ENCODE measurements at regions not wholly inside any gene's neighbourhood (a gene's known extent, or its start where the extent isn't known, plus 50 kb on each side); places are given as distances from the start of the nearest gene placed in this dataset.
"Not testable (repeated sequence)": the region's sequence is repeated elsewhere in the genome, so short reads cannot be mapped to it uniquely, and the experiment has no call there.

DNA sequence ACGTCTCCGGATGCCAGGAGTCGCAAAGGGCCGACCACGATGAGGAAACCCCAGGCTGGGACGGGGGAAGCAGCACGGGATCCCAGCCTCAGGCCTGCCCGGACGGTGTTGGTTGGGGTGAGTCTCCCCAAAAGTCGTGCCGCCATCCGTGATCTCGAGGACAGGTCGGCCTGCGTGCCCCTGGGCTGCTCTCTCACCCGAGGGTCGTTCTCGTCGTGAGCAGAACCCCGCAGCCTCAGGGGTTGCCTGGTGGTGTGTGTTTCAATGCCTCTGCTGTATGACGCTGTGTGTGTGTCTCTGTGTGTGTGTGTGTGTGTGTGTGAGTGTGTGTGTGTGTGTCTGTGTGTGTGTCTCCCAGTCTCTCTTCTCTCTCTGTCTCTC, 664.4 kb downstream of the SPATA31A7 start:
- TF ChIP-seq, protein P1, sequence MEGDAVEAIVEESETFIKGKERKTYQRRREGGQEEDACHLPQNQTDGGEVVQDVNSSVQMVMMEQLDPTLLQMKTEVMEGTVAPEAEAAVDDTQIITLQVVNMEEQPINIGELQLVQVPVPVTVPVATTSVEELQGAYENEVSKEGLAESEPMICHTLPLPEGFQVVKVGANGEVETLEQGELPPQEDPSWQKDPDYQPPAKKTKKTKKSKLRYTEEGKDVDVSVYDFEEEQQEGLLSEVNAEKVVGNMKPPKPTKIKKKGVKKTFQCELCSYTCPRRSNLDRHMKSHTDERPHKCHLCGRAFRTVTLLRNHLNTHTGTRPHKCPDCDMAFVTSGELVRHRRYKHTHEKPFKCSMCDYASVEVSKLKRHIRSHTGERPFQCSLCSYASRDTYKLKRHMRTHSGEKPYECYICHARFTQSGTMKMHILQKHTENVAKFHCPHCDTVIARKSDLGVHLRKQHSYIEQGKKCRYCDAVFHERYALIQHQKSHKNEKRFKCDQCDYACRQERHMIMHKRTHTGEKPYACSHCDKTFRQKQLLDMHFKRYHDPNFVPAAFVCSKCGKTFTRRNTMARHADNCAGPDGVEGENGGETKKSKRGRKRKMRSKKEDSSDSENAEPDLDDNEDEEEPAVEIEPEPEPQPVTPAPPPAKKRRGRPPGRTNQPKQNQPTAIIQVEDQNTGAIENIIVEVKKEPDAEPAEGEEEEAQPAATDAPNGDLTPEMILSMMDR (IDR thresholded peaks at IDR 0.05): not testable (repeated sequence)
- TF ChIP-seq POLR2A (IDR thresholded peaks at IDR 0.05): not testable (repeated sequence)

All from testis (tissue), 2 donors.